ENCODE measurements at regions not wholly inside any gene's neighbourhood (a gene's known extent, or its start where the extent isn't known, plus 50 kb on each side); places are given as distances from the start of the nearest gene placed in this dataset.

DNA sequence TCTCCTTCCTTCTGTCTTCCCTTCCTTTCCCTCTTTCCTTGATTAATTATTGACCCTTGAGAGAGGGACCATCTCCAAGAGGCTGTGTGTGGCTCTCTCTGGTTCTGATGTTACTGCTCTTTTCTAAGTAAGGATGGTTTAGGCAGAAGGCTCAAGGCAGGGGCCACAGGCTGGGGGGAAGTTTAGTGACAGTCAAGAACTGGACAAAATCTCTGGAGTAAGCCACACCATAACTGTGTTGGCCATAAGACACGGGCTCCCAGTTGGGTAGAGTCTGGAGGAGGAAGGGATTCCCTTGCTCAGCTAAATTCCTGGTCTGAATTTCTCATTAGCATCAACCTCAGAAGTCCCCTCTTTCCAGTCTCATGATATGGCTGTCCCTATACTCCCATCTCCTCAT is 74.7 kb downstream of the BUD13 start:
- no peak for DNase-seq
- intact Hi-C loops (cut with DNase I; ENCODE audit: low total_unique reads): no loop called here
- H3K36me3 ChIP-seq: no peaks in the 10 kb centered on the region
- H3K4me1 ChIP-seq: no peaks in the 10 kb centered on the region
- H3K27ac ChIP-seq: no peak overlapping the region
- H3K27me3 ChIP-seq: peaks cover 0 to 25% of the 10 kb centered on the region in 2 donors
- H3K9me3 ChIP-seq: no peaks in the 10 kb centered on the region
- TF ChIP-seq, protein P1, sequence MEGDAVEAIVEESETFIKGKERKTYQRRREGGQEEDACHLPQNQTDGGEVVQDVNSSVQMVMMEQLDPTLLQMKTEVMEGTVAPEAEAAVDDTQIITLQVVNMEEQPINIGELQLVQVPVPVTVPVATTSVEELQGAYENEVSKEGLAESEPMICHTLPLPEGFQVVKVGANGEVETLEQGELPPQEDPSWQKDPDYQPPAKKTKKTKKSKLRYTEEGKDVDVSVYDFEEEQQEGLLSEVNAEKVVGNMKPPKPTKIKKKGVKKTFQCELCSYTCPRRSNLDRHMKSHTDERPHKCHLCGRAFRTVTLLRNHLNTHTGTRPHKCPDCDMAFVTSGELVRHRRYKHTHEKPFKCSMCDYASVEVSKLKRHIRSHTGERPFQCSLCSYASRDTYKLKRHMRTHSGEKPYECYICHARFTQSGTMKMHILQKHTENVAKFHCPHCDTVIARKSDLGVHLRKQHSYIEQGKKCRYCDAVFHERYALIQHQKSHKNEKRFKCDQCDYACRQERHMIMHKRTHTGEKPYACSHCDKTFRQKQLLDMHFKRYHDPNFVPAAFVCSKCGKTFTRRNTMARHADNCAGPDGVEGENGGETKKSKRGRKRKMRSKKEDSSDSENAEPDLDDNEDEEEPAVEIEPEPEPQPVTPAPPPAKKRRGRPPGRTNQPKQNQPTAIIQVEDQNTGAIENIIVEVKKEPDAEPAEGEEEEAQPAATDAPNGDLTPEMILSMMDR (IDR thresholded peaks at IDR 0.05): no peak
- H3K4me3 ChIP-seq: no peak overlapping the region

GRCh38 chr11:116697639-116698038 is 75.1 kb downstream of the BUD13 start:
- DNase-seq: peak in 1 of 2 donors; percentile 41
- Histone ChIP-seq H3K27me3 (peaks cover 0 to 25% of the 10 kb centered on the region in 2 donors), H3K36me3 (no peaks in the 10 kb centered on the region), H3K4me3 (no peak overlapping the region), H3K9me3 (no peaks in the 10 kb centered on the region), H3K4me1 (no peaks in the 10 kb centered on the region), H3K27ac (no peak overlapping the region)
- intact Hi-C loops (cut with DNase I; ENCODE audit: low total_unique reads): no loop called here
- TF ChIP-seq, protein P1 (IDR thresholded peaks at IDR 0.05): no peak

- H3K27me3 ChIP-seq: peaks cover 0 to 30% of the 10 kb centered on the region in 2 donors
- TF ChIP-seq, protein P1 (IDR thresholded peaks at IDR 0.05): no peak
- intact Hi-C loops (cut with DNase I; ENCODE audit: low total_unique reads): no loop called here
Observed at GRCh38 chr11:116697011-116697410, 75.8 kb downstream of the BUD13 start.

GRCh38 chr11:116696381-116696941 is 76.3 kb downstream of the BUD13 start:
- DNase-seq: peak in 1 of 2 donors; percentile 44

More at GRCh38 chr11:116697011-116697410, 75.8 kb downstream of the BUD13 start:
- no peak overlapping the region for H3K27ac ChIP-seq
- H3K9me3 ChIP-seq: no peaks in the 10 kb centered on the region
- no peaks in the 10 kb centered on the region for H3K36me3 ChIP-seq
- no peak overlapping the region for H3K4me3 ChIP-seq
- no peaks in the 10 kb centered on the region for H3K4me1 ChIP-seq
- DNase-seq: peak in 1 of 2 donors; percentile 15

DNA sequence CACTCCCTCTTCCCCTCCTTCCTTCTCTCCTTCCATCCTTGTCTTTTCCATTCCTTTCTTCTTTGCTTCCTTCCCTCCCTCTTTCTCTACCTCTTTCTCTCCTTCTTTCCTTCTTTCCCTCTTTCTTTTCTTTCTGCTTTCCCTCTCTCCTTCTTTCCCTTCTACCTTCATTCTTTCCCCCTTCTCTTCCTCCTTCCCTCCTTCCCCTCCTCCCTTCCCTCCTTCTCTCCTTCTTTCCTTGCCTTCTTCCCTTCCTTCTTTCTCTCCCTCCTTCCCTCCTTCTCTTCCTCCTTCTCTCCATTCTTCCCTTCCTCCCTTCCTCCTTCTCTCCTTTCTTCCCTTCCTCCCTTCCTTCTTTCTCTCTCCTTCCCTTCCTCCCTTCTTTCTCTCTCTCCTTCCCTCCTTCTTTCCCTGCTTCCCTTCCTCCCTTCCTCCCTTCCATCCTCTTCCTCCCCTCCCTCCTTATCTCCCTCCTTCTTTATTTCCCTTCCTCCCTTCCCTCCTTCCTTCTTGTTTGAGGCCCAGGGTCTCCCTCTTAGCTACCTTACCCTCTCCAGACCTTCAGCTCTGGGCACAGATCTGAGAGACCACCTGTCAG is 77.0 kb downstream of the BUD13 start:
- H3K27me3 ChIP-seq: peaks cover 0 to 33% of the 10 kb centered on the region in 2 donors
- H3K4me3 ChIP-seq: no peak overlapping the region
- intact Hi-C loops (cut with DNase I; ENCODE audit: low total_unique reads): no loop called here
- H3K36me3 ChIP-seq: no peaks in the 10 kb centered on the region
- DNase-seq: no peak
- H3K4me1 ChIP-seq: no peaks in the 10 kb centered on the region
- H3K9me3 ChIP-seq: no peaks in the 10 kb centered on the region
- TF ChIP-seq, protein P1 (IDR thresholded peaks at IDR 0.05): no peak
- no peak overlapping the region for H3K27ac ChIP-seq

More at GRCh38 chr11:116696381-116696941, 76.3 kb downstream of the BUD13 start:
- no peaks in the 10 kb centered on the region for H3K36me3 ChIP-seq
- no peaks in the 10 kb centered on the region for H3K9me3 ChIP-seq
- no peak overlapping the region for H3K27ac ChIP-seq
- intact Hi-C loops (cut with DNase I; ENCODE audit: low total_unique reads): no loop called here
- peaks cover 0 to 33% of the 10 kb centered on the region in 2 donors for H3K27me3 ChIP-seq
- no peak overlapping the region for H3K4me3 ChIP-seq
- TF ChIP-seq, protein P1 (IDR thresholded peaks at IDR 0.05): no peak
- no peaks in the 10 kb centered on the region for H3K4me1 ChIP-seq
